ENCODE measurements at regions not wholly inside any gene's neighbourhood (a gene's known extent, or its start where the extent isn't known, plus 50 kb on each side); places are given as distances from the start of the nearest gene placed in this dataset.

DNA sequence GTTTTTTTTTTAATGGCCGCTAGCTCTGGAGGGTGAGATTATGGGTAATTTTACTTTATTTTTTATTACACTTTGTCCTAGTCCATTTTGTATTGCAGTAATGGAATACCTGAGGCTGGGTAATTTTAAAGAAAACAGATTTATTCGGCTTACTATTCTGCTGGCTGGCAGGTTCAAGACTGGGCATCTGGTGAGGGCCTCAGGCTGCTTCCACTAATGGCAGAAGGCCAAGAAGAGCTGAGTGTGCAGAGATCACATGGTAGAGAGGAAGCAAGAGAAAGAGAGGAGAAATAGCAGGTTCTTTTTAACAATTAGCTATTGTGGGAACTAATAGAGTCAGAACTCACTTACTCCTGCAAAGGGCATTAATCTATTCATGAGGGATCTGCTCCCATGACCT, 52.4 kb upstream of the ARHGAP28 start:
- H3K9me3 Mint-ChIP-seq = peaks cover 11% of the 10 kb centered on the region
- DNase-seq (ENCODE audit: low spot score) (no peak), ATAC-seq (no peak)
- H3K27ac Mint-ChIP-seq = no peak overlapping the region
- H3K36me3 Mint-ChIP-seq = no peaks in the 10 kb centered on the region
- H3K4me1 Mint-ChIP-seq (ENCODE audit: low read depth in 2 of 2) = no peaks in the 10 kb centered on the region
- H3K4me3 Mint-ChIP-seq = no peak overlapping the region
- H3K27me3 Mint-ChIP-seq = no peaks in the 10 kb centered on the region

DNA sequence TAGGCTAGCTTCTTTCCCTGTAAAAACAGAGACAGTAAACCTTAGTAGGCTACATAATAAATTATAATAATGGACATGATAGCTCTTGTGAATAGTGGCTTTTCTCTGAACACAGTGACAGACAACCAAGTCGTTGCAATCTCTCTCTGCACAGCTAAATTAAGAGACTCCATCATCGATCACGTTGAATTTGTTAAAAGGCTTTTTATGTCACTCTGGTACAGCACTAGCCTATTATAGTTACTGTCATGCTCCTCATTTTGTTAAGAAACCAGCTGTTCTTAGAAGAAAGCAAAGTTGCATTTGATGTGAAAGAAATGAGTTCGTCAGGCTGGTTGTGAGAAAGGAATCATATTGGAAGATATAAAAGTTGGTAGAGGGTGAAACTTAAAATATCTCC, 50.3 kb upstream of the ARHGAP28 start:
- no peak overlapping the region for H3K27ac Mint-ChIP-seq
- DNase-seq (ENCODE audit: low spot score) (no peak), ATAC-seq (no peak)
- no peaks in the 10 kb centered on the region for H3K36me3 Mint-ChIP-seq
- no peaks in the 10 kb centered on the region for H3K27me3 Mint-ChIP-seq
- H3K9me3 Mint-ChIP-seq = peaks cover 7% of the 10 kb centered on the region
- no peaks in the 10 kb centered on the region for H3K4me1 Mint-ChIP-seq (ENCODE audit: low read depth in 2 of 2)
- H3K4me3 Mint-ChIP-seq = no peak overlapping the region
